ENCODE measurements at regions not wholly inside any gene's neighbourhood (a gene's known extent, or its start where the extent isn't known, plus 50 kb on each side); places are given as distances from the start of the nearest gene placed in this dataset.

- no peaks in the 10 kb centered on the region for H3K9me3 Mint-ChIP-seq (ENCODE audit: unreplicated experiment)
- no peaks in the 10 kb centered on the region for H3K36me3 Mint-ChIP-seq (ENCODE audit: low read depth, unreplicated experiment)
- DNase-seq (ENCODE audit: low read depth) = no peak
- Histone ChIP-seq H3K27ac (ENCODE audit: low read depth, low read length) (no peak overlapping the region), H3K4me2 (ENCODE audit: low read length) (no peak overlapping the region), H3K4me3 (ENCODE audit: insufficient read depth, low read depth, low read length) (no peak overlapping the region), H2AFZ (ENCODE audit: low read depth, low read length) (no peak overlapping the region), H4K20me1 (ENCODE audit: insufficient read depth, low read length) (no peaks in the 10 kb centered on the region), H3K27me3 (ENCODE audit: insufficient read depth, low read length) (no peaks in the 10 kb centered on the region), H3K4me1 (ENCODE audit: insufficient read depth, low read length) (no peaks in the 10 kb centered on the region), H3K9ac (ENCODE audit: low read length) (no peak overlapping the region), H3K79me2 (ENCODE audit: insufficient read depth, low read length) (no peaks in the 10 kb centered on the region), H3K36me3 (ENCODE audit: insufficient read depth, low read length) (no peaks in the 10 kb centered on the region), H3K9me3 (ENCODE audit: insufficient read depth, low read depth, low read length) (no peaks in the 10 kb centered on the region)
- H3K4me1 Mint-ChIP-seq (ENCODE audit: low read depth, unreplicated experiment) = no peaks in the 10 kb centered on the region
- H3K27ac Mint-ChIP-seq (ENCODE audit: unreplicated experiment) = no peak overlapping the region
- TF ChIP-seq EZH2 (IDR thresholded peaks at IDR 0.05; ENCODE audit: insufficient read depth, low read length) (no peak), CTCF (IDR thresholded peaks at IDR 0.05; ENCODE audit: insufficient read depth, low read depth, low read length) (no peak)
- no peak for FAIRE-seq
- H3K4me3 Mint-ChIP-seq (ENCODE audit: unreplicated experiment) = no peak overlapping the region
- H3K27me3 Mint-ChIP-seq (ENCODE audit: low read depth, unreplicated experiment) = no peaks in the 10 kb centered on the region
Observed at GRCh38 chr12:84313323-84313675, 599.3 kb downstream of the SLC6A15 start.

GRCh38 chr12:84308211-84308610, 604.4 kb downstream of the SLC6A15 start:
- Histone ChIP-seq H3K79me2 (ENCODE audit: insufficient read depth, low read length) (no peaks in the 10 kb centered on the region), H4K20me1 (ENCODE audit: insufficient read depth, low read length) (no peaks in the 10 kb centered on the region), H3K36me3 (ENCODE audit: insufficient read depth, low read length) (no peaks in the 10 kb centered on the region), H3K9ac (ENCODE audit: low read length) (no peak overlapping the region), H3K27me3 (ENCODE audit: insufficient read depth, low read length) (no peaks in the 10 kb centered on the region), H3K27ac (ENCODE audit: low read depth, low read length) (no peak overlapping the region), H3K4me1 (ENCODE audit: insufficient read depth, low read length) (no peaks in the 10 kb centered on the region), H2AFZ (ENCODE audit: low read depth, low read length) (no peak overlapping the region), H3K4me2 (ENCODE audit: low read length) (no peak overlapping the region), H3K9me3 (ENCODE audit: insufficient read depth, low read depth, low read length) (no peaks in the 10 kb centered on the region), H3K4me3 (ENCODE audit: insufficient read depth, low read depth, low read length) (no peak overlapping the region)
- Mint-ChIP-seq H3K36me3 (ENCODE audit: low read depth, unreplicated experiment) (no peaks in the 10 kb centered on the region), H3K9me3 (ENCODE audit: unreplicated experiment) (peaks cover 2% of the 10 kb centered on the region), H3K27me3 (ENCODE audit: low read depth, unreplicated experiment) (no peaks in the 10 kb centered on the region), H3K27ac (ENCODE audit: unreplicated experiment) (no peak overlapping the region), H3K4me3 (ENCODE audit: unreplicated experiment) (no peak overlapping the region), H3K4me1 (ENCODE audit: low read depth, unreplicated experiment) (no peaks in the 10 kb centered on the region)
- DNase-seq (ENCODE audit: low read depth) (no peak), FAIRE-seq (no peak)
- no peak for TF ChIP-seq CTCF (IDR thresholded peaks at IDR 0.05; ENCODE audit: insufficient read depth, low read depth, low read length)
- TF ChIP-seq EZH2 (IDR thresholded peaks at IDR 0.05; ENCODE audit: insufficient read depth, low read length) = no peak

GRCh38 chr12:84305144-84305543, 607.5 kb downstream of the SLC6A15 start:
- Histone ChIP-seq H4K20me1 (ENCODE audit: insufficient read depth, low read length) (no peaks in the 10 kb centered on the region), H3K4me2 (ENCODE audit: low read length) (no peak overlapping the region), H3K9ac (ENCODE audit: low read length) (no peak overlapping the region), H2AFZ (ENCODE audit: low read depth, low read length) (peak overlapping the region; percentile 41), H3K4me1 (ENCODE audit: insufficient read depth, low read length) (no peaks in the 10 kb centered on the region), H3K4me3 (ENCODE audit: insufficient read depth, low read depth, low read length) (no peak overlapping the region), H3K9me3 (ENCODE audit: insufficient read depth, low read depth, low read length) (no peaks in the 10 kb centered on the region), H3K36me3 (ENCODE audit: insufficient read depth, low read length) (no peaks in the 10 kb centered on the region), H3K79me2 (ENCODE audit: insufficient read depth, low read length) (no peaks in the 10 kb centered on the region), H3K27me3 (ENCODE audit: insufficient read depth, low read length) (no peaks in the 10 kb centered on the region), H3K27ac (ENCODE audit: low read depth, low read length) (no peak overlapping the region)
- Mint-ChIP-seq H3K4me3 (ENCODE audit: unreplicated experiment) (no peak overlapping the region), H3K4me1 (ENCODE audit: low read depth, unreplicated experiment) (no peaks in the 10 kb centered on the region), H3K27ac (ENCODE audit: unreplicated experiment) (no peak overlapping the region), H3K27me3 (ENCODE audit: low read depth, unreplicated experiment) (no peaks in the 10 kb centered on the region), H3K36me3 (ENCODE audit: low read depth, unreplicated experiment) (no peaks in the 10 kb centered on the region), H3K9me3 (ENCODE audit: unreplicated experiment) (peaks cover 2% of the 10 kb centered on the region)
- DNase-seq (ENCODE audit: low read depth) (no peak), FAIRE-seq (no peak)
- TF ChIP-seq CTCF (IDR thresholded peaks at IDR 0.05; ENCODE audit: insufficient read depth, low read depth, low read length) (no peak), EZH2 (IDR thresholded peaks at IDR 0.05; ENCODE audit: insufficient read depth, low read length) (no peak)

Data from astrocyte (in vitro differentiated cells and primary cell).